ENCODE measurements at regions not wholly inside any gene's neighbourhood (a gene's known extent, or its start where the extent isn't known, plus 50 kb on each side); places are given as distances from the start of the nearest gene placed in this dataset.

DNA sequence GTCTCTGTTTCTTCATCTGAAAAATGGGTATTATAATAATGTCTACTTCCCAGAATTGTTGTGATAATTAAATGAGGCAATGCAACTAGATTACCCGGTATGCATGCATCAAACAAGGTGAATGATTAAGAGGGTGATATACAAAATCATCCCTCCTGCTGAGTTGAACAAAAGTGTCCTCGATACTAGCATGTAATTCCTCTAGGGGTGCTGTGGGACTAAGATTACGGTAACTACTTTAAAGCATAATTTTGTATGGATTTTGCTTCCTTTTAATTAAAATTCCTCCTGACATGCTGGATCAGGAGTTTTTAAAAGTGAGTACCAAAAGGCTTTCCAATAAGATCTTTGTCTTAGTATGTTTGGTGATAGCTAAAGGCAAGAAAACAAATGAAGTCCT is 98.7 kb upstream of the PRMT6 start:
- no peak for TF ChIP-seq POLR2AphosphoS5 (IDR thresholded peaks at IDR 0.05)
- TF ChIP-seq, protein P1, sequence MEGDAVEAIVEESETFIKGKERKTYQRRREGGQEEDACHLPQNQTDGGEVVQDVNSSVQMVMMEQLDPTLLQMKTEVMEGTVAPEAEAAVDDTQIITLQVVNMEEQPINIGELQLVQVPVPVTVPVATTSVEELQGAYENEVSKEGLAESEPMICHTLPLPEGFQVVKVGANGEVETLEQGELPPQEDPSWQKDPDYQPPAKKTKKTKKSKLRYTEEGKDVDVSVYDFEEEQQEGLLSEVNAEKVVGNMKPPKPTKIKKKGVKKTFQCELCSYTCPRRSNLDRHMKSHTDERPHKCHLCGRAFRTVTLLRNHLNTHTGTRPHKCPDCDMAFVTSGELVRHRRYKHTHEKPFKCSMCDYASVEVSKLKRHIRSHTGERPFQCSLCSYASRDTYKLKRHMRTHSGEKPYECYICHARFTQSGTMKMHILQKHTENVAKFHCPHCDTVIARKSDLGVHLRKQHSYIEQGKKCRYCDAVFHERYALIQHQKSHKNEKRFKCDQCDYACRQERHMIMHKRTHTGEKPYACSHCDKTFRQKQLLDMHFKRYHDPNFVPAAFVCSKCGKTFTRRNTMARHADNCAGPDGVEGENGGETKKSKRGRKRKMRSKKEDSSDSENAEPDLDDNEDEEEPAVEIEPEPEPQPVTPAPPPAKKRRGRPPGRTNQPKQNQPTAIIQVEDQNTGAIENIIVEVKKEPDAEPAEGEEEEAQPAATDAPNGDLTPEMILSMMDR (IDR thresholded peaks at IDR 0.05 in 8 of 11, conservative IDR thresholded peaks at IDR 0.05 in 3 of 11): no peak
- no peak for TF ChIP-seq POLR2A (IDR thresholded peaks at IDR 0.05)
